ENCODE measurements at regions not wholly inside any gene's neighbourhood (a gene's known extent, or its start where the extent isn't known, plus 50 kb on each side); places are given as distances from the start of the nearest gene placed in this dataset.
A peak's percentile ranks its signal among the peaks of the same experiment; 100 is the strongest.

DNA sequence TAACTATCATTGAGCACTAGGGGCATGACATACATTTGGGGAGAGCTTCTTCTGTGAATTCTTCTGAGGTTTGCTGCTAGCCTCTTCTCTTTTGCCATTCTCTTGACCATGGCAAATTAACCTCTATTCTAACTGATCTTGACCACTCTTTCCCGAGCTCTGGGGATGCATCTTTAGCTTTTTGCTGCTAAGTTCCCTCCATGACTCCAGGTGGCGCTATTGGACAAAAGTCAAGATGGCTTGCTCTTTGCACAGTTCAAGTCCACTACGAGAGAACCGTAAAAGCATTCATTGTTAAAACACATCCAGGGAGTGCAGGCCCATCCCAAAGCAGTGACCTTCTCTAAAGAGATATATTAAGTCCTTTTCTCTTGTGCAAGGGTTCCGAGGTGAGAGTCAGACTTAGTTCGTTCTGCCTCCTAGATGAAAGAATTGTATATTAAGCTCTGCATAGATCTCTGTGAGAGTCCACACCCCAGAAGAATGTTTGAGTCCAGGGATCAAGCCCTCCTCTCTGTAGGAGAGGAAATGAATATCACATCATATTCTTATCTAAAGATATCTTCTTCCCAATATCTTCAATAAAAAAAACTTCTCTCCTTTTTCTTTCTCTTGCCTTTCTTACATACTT is 1152.9 kb upstream of the CDH6 start:
- peak; percentile 24 for DNase-seq

DNA sequence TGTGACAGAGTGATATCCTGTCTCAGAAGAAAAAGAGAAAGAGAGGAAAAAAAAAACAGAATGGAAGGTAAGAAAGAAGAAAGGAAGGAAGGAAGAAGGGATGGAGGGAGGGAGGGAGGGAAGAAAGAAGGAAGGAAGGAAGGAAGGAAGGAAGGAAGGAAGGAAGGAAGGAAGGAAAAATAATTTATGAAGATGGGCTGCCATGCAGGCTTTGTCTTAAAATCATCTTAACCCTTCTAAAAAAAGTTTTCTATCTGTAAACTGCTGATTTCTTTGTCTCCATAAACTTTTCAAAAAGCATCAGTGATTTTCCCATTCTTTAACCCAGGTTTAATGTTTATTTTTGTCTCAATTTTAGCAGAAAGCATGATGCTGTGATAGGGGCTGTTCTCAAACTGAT is 1154.1 kb upstream of the CDH6 start:
- DNase-seq = no peak

GRCh38 chr5:30034870-30035269 is 1158.6 kb upstream of the CDH6 start:
- DNase-seq = no peak

DNA sequence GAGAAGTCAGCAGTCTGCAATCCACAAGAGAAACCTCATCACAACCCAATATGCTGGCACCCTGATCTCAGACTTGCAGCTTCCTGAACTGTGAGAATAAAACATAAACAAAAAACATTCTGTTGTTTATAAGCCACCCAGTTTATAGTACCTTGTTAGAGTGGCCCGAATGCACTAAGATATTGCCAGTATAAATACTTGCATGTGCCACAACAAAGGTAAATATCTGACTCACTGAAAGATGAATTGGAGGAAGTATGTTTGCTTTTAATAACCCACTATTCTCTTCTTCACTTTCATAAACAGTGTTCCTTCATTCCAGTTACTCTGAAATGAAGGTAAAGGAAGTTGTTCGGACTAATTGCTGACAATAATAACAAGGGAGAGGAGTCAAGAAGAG is 1163.4 kb upstream of the CDH6 start:
- DNase-seq = no peak

DNA sequence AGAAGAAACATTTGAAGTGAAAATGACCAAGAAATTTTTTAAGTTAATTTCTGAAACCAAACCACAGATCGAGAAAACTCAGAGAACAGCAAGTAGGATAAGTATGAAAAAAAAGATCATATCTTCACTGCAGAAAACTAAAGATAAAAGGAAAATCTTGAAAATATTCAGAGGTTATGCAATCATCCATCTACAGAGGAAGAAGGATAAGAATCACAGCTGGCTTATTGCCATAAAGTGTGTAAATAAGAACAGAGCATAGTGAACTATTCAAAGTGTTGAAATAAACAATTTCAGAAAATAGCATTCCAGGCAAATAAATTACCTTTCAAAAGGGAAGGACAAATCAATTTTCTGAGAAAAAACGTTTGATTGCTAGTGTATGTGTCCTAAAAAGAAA is 1191.7 kb upstream of the CDH6 start:
- DNase-seq = no peak

- DNase-seq = no peak
Observed at GRCh38 chr5:30000231-30000630, 1193.3 kb upstream of the CDH6 start.

DNA sequence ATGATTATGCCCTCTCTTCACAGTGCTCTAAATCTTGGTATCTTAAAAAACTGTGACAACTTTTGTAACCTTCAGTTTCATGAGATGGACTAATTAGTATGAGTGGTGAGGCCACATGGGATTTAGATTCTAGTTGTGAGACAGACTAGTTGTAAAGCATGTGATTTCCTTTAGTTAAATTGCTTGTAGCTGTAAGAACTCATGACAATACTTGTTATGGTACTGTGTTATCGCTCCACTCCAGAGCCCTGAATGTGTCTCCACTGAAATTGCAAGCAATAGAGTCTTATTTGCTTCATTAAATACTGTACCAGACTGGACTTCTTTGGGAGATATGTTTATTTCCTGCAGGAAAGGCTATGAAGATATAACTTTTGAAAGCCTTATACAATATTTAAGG is 1198.3 kb upstream of the CDH6 start:
- DNase-seq = no peak

- DNase-seq = no peak
Observed at GRCh38 chr5:29994519-29994918, 1199.0 kb upstream of the CDH6 start.

- DNase-seq = no peak
Observed at GRCh38 chr5:29993286-29993685, 1200.2 kb upstream of the CDH6 start.

GRCh38 chr5:29992248-29992647 is 1201.2 kb upstream of the CDH6 start:
- DNase-seq = no peak

- no peak for DNase-seq
Observed at GRCh38 chr5:29990681-29991080, 1202.8 kb upstream of the CDH6 start.

- no peak for DNase-seq
Observed at GRCh38 chr5:29984156-29984540, 1209.3 kb upstream of the CDH6 start.

- DNase-seq = no peak
Observed at GRCh38 chr5:29983528-29984155, 1209.8 kb upstream of the CDH6 start.

DNA sequence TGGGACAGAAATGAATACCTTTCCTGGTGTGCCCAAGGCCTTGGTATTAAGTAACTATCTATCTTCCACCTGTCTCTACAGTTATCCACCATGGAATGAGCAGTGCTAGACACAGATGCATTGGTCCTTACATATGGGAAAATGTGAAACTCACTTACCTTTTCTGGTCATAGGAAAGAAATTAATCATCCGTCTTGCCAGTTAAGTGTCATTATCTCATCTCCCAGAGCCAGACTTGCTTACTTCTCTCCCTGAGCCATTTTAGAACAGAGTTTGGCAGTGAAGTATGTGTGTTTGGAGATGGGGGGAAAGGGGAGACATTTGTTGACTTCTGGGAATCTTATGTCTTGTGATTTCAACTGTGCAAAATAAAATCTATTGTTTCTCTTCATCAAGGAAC is 1211.0 kb upstream of the CDH6 start:
- DNase-seq = no peak

DNA sequence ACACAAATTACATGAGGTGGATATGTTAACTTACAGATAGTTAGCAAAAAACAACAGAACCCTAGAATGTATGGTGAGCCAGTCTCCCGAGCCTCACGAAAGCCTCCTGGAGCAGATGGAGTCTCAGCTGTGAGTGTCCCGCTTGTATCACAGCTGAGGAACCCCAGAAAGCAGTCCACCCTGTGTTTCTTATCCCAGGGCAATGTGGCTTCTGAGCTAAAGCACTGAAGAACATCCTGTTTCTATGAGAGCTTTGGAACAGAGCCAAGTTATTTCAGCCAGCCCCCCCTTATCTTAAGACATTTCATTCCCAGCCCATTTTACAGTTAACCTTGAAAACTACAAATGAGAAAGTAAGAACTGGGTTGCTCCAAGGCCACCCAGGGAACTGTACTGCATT is 1220.9 kb upstream of the CDH6 start:
- no peak for DNase-seq

DNA sequence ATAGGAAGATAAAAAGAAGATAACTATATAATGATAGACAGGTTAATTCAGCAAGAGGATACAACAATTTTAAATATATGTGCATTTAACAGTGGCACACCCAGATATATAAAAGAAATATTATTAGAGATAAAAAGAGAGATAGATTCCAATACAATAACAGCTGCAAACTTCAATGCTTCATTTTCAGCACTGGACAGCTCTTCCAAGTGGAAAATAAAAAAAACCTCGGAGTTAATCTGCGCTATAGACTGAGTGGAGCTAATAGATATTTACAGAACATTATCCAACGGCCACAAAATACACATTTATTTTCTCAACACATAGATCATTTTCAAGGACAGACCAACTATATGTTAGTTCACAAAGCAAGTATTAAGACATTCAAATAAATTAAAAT is 1229.5 kb upstream of the CDH6 start:
- DNase-seq = no peak

GRCh38 chr5:29960323-29960722 is 1233.2 kb upstream of the CDH6 start:
- no peak for DNase-seq

DNA sequence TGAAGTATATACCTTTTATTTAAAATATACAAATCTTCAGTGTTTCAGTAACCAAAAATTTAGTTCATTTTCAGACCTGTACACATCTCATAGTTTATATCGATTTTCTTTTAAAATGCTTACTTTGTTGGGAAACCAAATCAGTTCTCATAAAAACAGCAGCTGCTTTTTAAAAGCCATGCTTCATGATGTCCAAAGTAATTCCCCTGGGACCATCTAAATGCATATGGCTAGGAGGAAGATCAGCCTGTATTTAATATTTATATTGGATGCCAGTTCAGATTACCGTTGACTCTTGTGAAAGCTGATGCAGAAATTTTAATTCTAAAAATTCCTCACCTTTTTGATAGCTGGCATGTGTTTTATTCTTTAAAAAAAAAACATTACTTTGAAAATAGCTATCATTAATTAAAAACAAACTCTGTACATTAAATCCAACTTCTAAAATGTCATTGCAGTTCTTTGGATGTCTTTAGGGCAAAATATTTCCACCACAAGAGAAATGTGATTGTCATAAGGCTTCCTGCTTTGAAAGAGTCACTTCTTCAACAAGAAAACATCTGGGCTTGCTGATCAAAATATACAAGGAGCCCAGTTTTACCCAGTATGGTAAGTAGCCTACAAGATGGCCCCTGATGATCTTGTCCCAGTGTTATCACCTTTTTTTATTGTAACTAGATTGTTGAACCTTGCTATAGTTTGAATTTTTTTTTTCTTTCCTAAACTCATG is 1242.9 kb upstream of the CDH6 start:
- DNase-seq = no peak

DNA sequence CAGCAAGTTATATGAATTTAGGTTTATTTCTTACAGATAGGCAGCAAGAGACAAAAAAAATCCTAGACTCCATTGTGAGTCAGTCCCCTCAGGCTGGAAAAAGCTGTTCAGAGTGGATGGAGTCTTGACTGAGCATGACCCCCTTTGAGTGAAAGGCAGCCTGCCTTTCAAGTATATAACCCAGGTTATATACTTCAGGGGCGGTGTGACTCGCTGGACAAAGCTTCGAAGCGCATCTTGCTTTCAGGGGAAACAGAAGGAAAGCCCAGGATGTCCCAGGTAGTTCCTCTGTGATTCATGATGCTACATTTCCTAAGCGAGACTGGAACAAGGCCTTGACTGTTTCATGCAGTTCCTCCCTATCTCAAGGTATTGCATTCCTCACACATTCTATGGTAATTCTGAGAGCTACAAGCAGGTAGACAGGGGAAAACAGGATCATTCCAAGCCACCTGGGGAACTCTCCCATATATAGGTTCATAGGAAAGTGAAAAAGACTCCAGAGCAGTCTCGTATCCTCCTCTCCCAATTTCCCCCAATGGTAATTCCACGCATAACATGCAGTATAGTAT is 1244.1 kb upstream of the CDH6 start:
- no peak for DNase-seq

- DNase-seq = no peak
Observed at GRCh38 chr5:29944327-29944726, 1249.2 kb upstream of the CDH6 start.

- DNase-seq = no peak
Observed at GRCh38 chr5:29942089-29942488, 1251.4 kb upstream of the CDH6 start.

- DNase-seq = no peak
Observed at GRCh38 chr5:29939988-29940387, 1253.5 kb upstream of the CDH6 start.

- DNase-seq = no peak
Observed at GRCh38 chr5:29935371-29935770, 1258.1 kb upstream of the CDH6 start.

- DNase-seq = no peak
Observed at GRCh38 chr5:29930316-29930715, 1263.2 kb upstream of the CDH6 start.
